Right forelimb (tissue), 1 donor: ENCODE measurements at regions not wholly inside any gene's neighbourhood (a gene's known extent, or its start where the extent isn't known, plus 50 kb on each side); places are given as distances from the start of the nearest gene placed in this dataset.
A peak's percentile ranks its signal among the peaks of the same experiment; 100 is the strongest.

Experiments used
- DNase-seq: peaks from one replicate; pipeline ENCODE4 v3.0.0-alpha.2; 2018

DNA sequence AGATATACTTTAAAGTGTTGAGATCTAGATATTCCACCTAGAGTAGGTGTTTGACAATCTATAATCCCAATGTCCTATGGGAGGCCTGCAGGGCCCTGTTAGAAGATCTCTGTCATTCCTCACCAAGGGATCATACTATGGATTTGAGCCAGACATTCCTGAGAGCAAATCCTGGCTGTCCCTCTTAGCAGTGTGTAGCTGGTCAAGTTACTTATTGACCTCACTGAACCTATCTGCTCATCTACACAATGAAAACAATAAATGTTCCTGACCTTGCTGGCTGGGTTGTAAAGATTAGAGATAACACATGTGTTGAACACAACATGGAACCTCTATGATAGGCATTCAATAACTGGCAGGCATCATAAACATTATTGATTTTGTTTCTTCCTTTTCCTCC lies 265.6 kb upstream of the ATP11B start:
- no peak for DNase-seq

DNA sequence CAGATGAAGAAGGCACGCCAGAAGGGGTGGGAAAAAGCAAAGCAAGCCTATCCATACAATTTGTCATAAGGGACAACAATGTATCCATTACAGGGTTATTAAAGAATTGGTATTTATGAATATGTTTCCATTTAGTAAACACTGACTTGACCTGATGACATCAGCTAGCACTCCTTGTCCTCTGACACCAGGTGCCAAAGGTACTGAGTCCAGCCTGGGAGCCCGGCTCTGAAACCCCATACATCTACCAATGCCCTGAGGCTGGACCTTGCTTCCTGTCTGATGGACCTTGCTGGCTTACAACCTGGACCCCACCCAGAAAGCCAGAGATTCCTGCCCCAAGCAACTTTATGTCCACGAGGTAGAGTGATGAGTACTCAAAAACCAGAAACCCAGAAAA lies 263.0 kb upstream of the ATP11B start:
- no peak for DNase-seq

DNA sequence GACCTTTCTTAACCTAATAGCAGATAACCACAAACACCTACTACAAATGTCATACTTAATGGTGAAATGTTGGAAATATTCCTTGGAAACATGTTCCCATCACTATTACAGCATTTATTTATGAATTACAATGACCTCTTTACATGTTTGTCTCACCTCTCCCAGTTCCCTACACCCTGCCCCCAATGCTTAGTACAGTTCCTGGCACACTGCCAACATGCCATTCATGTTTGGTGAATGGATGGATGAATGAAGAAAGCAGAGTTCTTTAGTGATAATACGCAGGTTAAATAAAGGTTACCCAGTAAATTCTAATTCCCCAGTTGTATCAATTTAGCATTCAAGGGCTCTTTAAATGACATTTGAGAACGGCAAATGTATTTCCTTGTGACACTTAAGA lies 259.9 kb upstream of the ATP11B start:
- DNase-seq, result no peak

DNA sequence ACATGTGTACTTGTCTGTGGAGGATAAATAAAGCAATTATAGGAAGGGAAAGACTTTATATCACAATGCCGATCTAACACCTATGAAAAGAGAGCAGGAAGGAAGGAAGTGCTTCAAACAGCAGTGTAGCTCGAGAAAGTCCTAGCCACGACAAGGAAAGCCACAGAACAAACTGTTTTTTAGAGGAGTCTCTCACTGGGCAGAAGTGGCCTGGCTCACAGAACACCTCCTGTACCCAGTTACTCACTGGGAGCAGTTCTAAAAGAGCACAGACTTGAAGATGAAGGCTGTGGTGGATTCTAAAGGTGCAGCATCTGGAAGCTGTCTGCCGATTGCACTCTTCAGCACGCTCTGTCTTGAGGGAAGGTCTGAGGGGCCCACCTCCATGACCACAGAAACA lies 248.8 kb upstream of the ATP11B start:
- DNase-seq, result no peak

DNA sequence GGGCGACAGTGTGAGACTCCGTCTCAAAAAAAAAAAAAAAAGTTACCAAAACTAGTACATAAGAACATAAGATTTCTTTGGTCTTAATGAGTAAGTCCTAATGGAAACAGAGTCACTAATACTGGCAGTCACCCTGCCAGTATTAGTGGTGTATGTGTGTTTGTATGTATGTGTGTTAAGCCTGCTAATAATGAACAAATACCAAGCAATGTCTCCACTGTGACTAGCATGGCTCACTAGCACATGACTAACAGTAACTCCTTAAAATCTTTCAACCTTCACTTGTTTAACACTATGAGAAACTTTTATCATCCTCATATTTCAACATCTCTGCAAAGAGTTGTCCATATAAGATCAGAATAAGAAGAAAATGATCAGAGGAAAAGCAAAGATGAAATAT lies 231.0 kb upstream of the ATP11B start:
- no peak for DNase-seq

DNA sequence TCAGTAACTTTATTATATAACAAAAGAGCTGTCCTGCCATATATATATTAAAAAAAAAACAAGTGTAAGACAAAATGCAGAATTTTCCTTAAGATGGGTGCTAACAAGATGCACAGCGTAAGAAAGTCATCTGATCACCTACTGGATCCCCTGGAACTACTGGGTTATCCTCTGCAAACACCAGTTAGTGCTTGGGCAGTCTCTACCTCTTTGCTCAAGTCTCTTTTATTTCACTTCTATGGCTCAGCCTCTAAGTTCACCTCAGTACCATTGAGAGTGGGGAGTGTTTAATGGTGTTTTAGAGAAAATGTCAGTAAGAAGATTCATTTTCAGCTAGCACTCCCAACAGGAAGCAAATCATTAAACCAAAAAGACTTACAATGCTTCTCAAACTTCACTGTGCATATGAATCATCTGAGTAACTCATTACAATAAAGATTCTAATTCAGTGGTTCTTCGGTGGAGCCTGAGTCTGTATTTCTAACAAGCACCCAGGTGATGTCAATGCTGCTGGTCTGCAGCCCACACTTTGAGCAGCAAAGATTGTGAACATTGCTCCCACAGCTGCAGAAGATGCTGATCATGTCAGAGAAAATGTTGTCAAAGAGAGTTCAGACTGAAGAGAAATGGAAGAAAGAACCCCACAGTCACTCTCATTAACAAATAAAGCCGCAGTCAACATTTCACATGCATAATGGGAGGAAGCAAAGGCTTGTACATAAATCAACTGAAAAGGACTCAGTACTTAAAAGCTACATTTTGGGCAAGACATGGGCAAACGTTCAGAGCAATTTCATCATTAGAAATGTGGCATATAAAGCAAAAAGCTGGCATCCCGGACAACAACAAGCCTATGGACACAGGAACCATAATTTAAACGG lies 227.1 kb upstream of the ATP11B start:
- DNase-seq, result no peak

DNA sequence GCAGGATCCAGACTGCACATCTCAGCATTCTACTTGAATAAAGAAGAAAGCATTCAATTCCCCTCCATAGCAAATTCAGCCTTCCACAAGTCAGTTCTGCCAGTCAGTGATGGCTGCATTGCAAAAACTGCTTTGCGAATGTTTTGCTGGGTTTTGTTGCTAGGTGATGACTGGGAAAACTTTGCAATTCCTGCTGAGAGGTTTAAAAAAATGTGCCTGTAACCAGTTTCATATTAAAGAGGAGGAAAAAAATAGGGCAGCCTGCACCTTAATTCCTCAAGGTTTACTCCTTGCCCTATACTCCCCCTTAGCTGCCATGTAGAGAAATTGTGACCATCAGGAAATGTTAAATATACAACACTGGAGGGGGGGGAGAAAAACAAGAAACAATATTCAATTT lies 225.6 kb upstream of the ATP11B start:
- DNase-seq, result peak; percentile 56

DNA sequence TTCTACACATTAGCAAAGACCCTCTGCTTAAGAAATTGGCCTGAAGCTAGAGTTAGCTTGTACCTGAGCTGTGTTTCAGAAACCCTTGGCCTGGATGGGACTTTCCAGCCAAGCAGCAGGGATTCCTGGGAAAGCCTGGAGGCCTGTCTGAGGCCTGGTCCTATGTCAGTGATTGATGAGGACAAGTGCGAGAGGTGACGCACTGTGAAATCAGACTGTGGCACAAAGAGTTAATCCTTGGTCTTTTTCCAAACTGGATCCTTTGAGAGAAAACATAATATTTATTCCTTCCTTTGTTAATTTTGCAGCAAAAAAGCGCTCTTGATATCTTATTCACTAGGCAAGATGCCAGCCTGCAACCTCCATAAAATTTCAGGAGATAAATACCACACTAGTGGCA lies 225.0 kb upstream of the ATP11B start:
- no peak for DNase-seq

DNA sequence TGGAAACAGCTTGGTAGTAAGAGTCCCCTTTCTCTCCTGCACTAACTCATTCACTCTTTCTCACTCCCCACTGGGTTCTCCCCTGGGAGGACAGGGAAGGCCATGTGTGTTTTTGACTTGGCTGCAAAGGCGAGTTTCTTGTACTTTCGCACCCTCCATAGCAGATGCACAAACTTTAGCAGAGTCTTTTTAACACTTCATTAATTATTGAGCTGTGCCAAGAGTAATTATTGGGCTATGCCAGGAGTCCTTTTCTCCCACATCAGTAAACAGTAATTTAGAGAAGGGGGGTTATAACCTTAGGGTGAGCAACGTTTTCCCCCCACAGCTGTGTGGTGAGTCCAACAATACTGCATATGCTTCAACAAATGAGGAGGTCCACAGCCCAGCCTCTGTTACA lies 224.4 kb upstream of the ATP11B start:
- no peak for DNase-seq

DNA sequence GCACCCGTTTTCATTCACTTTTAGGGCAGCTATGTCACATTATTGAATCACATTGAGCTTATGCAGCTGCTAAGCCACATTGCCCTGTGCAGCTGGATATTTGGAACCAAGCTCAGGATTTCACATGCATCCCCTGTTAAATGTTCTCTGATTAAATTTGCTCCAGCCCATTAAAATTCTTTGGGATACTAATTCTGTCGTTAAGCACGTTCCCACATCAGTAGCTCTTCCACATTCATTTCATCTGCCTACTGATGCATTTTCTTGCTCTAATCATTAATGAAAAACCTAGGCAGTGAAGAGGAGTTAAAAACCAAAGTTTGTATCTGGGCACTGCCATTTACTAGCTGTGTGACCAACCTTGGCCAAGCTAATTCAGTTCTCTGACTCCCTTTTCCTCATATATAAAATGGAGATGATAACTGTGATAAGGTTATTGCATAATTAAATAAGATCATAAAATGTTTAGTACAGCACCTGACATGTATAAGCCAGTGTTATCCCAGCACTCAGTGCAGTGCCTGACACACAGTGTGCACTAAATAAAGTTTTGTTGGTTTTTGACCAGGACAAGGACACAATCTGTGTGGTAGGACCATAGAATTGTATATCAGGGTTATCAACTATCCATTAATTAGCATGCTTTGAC lies 222.2 kb upstream of the ATP11B start:
- no peak for DNase-seq

DNA sequence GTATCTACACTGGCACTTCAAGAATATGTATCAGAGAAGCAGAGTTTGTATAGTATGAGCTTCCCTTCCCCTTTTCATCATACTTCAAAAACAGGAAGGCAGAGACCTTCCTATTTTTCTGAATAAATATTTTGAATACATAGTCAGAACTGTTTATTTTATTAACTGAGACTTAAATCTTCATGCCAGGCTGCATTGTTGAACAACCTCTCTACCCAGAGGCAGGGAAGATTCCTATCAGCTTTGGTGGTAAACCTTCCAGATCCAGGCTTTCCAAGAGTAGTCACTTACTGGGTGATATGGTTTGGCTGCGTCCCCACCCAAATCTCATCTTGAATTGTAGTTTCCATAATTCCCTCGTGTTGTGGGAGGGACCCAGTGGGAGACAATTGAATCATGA lies 217.4 kb upstream of the ATP11B start:
- DNase-seq, result no peak

DNA sequence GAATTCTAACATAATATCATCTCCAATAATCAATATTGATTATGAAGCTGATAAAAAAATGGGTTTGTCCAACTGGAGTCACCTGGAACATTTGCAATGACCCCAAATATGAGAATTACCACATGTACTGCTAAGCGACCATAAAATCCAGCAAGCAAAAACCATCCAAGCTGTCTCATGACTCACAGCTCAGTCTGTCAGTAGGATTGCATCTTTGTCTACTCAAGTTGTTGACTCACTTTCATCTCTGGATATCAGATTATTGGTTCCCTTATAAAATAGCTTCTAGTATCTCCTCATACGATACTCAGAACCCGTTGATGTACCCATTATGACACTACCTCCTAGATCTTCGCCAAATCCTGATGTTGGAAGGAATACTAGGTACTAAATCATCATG lies 209.8 kb upstream of the ATP11B start:
- no peak for DNase-seq

DNA sequence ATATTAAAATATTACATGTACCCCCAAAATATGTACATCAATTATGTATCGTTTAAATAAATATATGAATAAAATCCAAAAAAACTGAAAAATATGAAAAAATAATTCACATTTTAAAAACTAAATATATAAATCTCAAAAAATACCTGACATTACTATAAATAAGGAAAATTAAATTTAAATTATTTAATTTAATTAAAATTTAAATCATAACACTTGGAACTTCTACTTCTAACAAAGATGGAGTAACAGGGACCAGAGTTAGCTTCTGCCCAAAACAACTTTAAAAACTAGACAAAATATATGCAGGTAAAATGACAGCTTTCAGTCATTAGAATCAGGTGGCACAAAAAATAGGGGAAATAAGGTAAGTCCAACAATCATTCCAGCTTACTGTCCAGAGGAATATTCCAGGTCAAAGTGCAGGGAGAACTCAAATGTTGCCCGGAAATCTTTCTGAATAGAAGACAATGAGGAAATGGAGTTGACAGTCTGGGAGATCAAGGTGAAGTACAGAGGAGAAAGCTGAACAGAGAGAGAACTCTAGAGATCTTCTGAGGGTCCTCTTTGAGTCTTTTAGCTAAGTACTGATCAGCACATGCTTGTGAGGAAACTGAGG lies 207.7 kb upstream of the ATP11B start:
- no peak for DNase-seq

DNA sequence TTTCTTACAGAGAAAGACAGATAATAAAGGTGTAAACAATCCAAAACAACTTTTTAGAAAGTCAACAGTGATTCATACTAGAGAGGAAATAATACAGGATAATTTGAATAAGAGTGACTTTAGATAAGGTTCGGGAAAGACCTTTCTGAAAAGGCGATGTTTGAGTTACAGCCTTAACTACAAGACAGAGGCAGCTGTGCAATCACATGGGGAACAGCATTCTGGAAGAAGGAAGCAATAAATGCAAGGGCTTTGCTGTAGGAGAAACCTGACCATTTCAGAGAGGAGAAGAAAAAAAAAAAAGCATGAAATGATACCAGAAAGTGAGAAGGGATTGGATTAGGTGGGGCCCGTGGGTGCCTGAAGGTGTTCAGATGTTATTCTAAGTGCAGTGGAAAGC lies 200.6 kb upstream of the ATP11B start:
- DNase-seq, result no peak

DNA sequence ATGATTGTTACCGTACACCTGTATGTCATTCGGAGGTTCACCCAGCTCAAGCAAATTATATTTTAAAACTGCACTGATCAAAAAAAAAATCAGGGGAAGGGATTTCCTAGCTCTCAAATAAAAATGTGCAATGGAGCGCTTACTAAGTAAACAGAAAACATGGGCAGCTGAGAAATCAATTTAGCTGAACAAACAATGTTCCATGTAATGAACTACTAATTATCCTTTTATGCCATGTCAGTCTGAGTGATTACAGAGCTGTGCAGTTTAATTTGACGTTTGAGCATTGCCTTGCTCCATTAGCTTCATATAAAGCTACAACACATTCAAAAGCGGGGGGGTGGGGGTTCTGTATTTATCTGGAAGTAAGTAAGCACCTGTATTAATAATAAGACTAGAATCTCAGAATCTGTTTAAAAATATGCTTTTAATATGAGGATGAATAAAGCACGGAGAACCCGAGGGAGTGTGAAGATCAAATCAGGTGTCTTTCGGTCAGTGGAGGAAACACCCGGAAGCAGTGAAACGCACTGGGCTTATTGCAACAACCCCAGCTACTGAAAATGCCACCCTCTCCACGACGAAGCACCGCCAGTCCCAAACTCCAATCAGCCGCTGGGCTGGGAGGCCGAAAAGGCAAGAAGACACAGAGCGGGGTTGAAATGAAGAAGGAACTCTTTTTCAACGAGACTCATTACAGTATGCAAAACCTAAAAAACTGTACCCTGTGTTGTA lies 196.5 kb upstream of the ATP11B start:
- no peak for DNase-seq

DNA sequence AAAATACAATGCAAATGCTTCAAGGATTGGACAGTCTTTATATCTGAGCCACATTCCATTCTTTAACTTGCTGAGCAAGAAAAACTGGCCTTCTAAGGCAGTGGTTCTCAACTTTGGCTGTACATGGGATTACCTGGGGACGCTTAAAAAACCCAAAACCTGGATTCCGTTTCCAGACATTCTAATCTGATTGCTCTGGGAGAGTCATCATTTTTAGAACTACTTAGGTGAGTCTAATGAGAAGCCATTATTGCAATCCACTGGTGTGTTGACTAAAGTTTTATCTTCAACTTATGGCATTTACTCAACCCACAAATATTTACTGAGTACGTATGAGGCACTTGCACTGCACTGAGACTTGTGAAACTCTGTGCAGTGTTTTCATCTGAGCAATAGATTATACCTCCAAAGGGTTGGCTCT lies 195.7 kb upstream of the ATP11B start:
- DNase-seq, result no peak

DNA sequence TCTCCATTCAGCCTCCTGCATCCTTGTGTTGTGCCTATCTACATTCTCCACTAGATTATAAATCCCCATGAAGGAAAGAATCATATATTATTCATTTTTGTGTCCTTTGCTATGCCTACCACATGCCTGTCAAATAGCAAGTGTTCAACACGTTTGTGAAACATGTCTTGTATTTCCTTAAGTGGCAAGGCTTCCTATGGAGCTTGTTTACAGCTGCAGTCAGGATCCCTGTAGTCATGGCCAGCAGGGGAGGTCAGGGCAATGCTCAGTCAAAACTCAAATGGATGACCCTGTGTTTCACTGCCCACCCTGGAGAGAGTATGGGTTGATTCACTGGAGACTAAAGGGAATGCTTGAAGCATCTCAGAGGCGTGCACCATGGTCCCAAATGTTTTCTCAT lies 191.7 kb upstream of the ATP11B start:
- no peak for DNase-seq

DNA sequence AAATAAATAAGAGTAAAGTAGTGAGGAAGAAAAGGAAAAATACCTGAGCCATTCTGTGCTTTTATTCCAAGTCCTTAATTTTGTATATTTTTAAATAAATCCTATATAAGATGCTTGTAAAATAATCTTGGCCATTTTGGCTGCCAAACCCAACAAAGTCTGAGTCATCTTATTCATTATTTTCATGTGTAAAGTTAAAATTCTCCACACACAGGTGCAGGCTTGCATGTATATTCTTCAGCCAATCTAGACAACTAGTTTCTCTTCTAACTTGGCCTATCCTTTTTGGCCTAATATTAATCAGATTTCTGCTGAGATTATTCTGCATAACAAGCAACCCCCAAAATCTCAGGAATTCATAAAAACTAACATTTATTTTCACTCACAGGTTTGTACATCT lies 189.8 kb upstream of the ATP11B start:
- DNase-seq, result no peak

DNA sequence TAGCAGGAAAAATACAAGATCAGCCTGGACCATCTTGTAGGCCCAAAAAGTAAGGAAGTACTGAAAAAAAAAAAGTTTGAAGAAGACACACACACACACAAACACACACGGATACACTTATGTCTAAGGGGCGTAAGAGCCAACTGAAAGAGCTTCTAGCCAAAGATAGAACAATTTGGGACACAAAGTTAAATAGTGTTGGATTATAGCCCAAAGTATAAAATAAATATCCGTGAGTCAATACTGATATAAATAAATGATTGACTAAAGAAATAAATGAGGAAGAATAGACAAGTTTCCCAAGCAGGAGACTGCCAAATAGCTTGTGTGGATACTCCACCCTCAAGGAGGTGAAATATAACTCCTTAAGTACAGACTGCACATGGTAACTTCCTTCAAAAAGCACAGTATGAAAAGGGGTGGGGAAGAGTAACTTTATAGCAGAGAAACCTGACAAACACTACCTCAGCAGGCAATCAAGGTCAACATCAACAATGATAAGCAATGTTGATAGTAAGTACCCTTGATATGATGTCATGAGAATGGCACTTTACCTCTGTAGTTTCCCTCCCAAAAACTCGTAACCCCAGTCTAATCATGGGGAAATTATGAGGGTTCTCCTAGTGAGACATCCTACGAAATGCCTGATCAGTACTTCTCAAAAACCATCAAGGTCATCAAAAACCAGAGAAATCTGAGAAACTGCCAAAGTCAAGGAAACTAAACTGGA lies 187.3 kb upstream of the ATP11B start:
- no peak for DNase-seq

DNA sequence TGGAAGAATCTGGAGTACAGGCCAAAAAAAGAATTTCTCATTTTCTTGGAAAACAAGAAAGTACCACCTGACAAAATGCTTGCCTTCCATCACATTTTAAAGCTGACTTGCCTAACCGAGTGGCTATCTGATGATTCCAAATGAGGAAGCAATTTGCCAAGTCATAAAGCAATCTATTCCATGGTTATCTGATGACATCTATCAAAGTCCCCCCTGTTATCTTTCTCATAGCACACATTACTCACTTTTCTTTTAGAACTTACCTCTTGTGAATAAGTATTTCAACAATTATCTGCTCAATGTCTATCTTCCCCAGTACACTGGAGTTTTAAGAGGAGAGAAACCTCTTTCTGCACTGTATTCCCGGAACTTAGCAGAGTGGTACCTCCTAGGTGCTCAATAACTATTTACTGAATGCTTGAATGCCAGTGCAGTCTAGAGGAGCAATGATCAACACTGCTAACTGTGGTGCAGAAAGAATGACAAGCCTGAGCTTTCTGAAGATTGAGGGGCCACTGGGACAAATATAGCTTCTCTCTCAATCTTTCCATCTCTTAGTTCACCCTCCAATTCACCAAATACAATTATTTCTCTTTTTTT lies 186.3 kb upstream of the ATP11B start:
- DNase-seq, result no peak

DNA sequence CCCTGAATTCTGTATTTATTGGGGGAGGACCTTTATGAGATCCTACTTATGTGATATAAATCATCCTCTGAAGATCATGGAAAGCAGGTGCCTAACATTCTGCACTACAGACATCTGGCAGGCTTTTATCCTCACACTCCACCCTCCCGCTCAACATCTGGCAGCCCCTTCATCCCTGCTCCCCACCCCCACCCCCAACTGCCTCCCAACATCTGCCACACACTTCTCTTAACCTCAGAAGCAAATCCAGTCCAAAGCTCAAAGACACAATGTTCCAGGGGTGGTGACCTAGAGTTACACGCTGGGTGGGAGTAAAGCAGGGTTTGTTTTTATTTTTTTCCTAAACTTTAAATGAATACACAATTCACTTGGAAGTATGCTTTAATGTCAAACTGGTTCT lies 184.5 kb upstream of the ATP11B start:
- peak; percentile 48 for DNase-seq

DNA sequence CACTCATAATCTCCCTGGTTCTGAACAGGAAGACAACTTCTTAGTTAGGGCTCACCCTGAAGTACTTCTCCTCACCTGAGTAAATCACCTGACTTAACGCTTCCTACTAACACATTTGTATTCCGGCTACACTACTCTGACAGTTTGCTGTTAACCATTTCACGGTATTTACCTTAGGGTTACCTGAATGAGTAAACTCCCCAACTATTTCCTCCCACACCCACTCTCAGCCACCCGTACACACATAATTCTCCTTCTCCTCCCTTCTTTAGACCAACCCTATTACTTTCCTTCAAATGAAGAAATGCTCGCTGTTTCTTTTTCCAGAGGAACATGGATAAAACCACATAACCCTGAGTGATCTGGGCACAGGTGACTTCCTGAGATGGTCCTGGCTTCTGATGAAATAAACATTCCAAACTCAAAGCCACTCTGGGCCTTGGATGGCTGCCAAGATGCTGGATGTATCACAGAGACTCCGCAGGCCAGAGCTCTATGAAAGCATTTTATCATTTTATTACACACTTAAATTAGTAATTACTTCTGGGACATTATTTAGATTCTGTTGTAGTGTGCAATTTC lies 183.6 kb upstream of the ATP11B start:
- no peak for DNase-seq
